ENCODE measurements at regions not wholly inside any gene's neighbourhood (a gene's known extent, or its start where the extent isn't known, plus 50 kb on each side); places are given as distances from the start of the nearest gene placed in this dataset.
A peak's percentile ranks its signal among the peaks of the same experiment; 100 is the strongest.

- no peak overlapping the region for H2BK20ac ChIP-seq (ENCODE audit: low read length)
- H2BK120ac ChIP-seq (replicated peaks; ENCODE audit: low read depth, low read length) = no peak overlapping the region
- H3K4me1 ChIP-seq (replicated peaks in 1 of 4; ENCODE audit: control insufficient read depth in 3 of 4, insufficient read depth in 4 of 4, low read length in 3 of 4) = no peaks in the 10 kb centered on the region; a peak in 1 of 7 replicates
- no peaks in the 10 kb centered on the region for H3K9me3 ChIP-seq (ENCODE audit: insufficient read depth in 2 of 2, low read depth in 1 of 2, low read length in 1 of 2)
- H3K79me2 ChIP-seq (ENCODE audit: control insufficient read depth in 1 of 2, insufficient read depth in 2 of 2, low read length in 2 of 2) = no peaks in the 10 kb centered on the region
- 84% methylated on average over 9 of the region's 9 CpGs; no CpG with 5 or more reads in 1 of the 2 experiments for WGBS, 2 experiments (ENCODE audit: extremely low coverage in 1 of 2, insufficient coverage in 1 of 2, insufficient read length in 1 of 2, insufficient replicate concordance in 2 of 2, low coverage in 1 of 2, low lambda C conversion rate in 2 of 2, missing lambda C conversion rate in 1 of 2)
- H3K9ac ChIP-seq (replicated peaks in 1 of 4; ENCODE audit: extremely low read depth in 1 of 4, low read depth in 3 of 4, low read length in 3 of 4) = no peak overlapping the region
- CTCF ChIA-PET (ENCODE audit: partially characterized antibody) = interaction anchor here (0.6 to 2.5 kb wide), 4 partner anchors 9 to 85 kb away, joined by 3 to 6 read pairs (median 3); no protein-coding TSS in a partner anchor
- no peak overlapping the region for H4K8ac ChIP-seq (ENCODE audit: extremely low read depth, insufficient read depth, low read length)
- H4K91ac ChIP-seq (replicated peaks; ENCODE audit: insufficient read length, low read length) = no peak overlapping the region
- H3K4me2 ChIP-seq (ENCODE audit: insufficient read depth in 1 of 2, low read depth in 2 of 2, low read length in 2 of 2) = no peak overlapping the region
- H2BK12ac ChIP-seq (ENCODE audit: low read depth, low read length) = 0 out of 2 replicates have a peak overlapping the region, but pooled peaks have one; percentile 17
- POLR2A ChIA-PET (ENCODE audit: partially characterized antibody) = interaction anchor here (0.8 kb wide), 1 partner anchor 10 kb away, joined by 3 read pairs; no protein-coding TSS in a partner anchor
- H3K14ac ChIP-seq (ENCODE audit: insufficient read length) = no peak overlapping the region
- FAIRE-seq = no peak
- H3K4ac ChIP-seq (replicated peaks; ENCODE audit: insufficient read length, low read depth, low read length) = no peak overlapping the region
- H2BK15ac ChIP-seq (ENCODE audit: low read length) = no peak overlapping the region
- no peak for TF ChIP-seq ASH2L (IDR thresholded peaks at IDR 0.05; ENCODE audit: low read length)
- TF ChIP-seq BACH1 (IDR thresholded peaks at IDR 0.05; ENCODE audit: low read length) = no peak
- TF ChIP-seq YY1 (IDR thresholded peaks at IDR 0.05; ENCODE audit: low read depth, low read length) = no peak
- TF ChIP-seq PHF8 (conservative IDR thresholded peaks at IDR 0.05; ENCODE audit: low read depth, low read length) = no peak
- no peak for TF ChIP-seq JUND (IDR thresholded peaks at IDR 0.05; ENCODE audit: low read length)
- no peak for TF ChIP-seq CHD2 (IDR thresholded peaks at IDR 0.05; ENCODE audit: low read length)
- no peaks in the 10 kb centered on the region for H3K36me3 ChIP-seq (ENCODE audit: control insufficient read depth in 2 of 4, insufficient read depth in 4 of 4, low read length in 3 of 4)
- no peaks in the 10 kb centered on the region for H3K79me1 ChIP-seq (ENCODE audit: low read depth, low read length)
- H3K56ac ChIP-seq (replicated peaks; ENCODE audit: insufficient read length, low read depth, low read length) = no peak overlapping the region
- H3K23ac ChIP-seq (ENCODE audit: insufficient read length) = no peak overlapping the region
- no peaks in the 10 kb centered on the region; a peak in 1 of 7 replicates for H3K27me3 ChIP-seq (replicated peaks in 1 of 4; ENCODE audit: control insufficient read depth in 3 of 4, extremely low read depth in 1 of 4, insufficient read depth in 3 of 4, low read length in 3 of 4)
- H3K4me3 ChIP-seq (ENCODE audit: extremely low read depth in 1 of 4, insufficient read depth in 2 of 4, low read depth in 3 of 4, low read length in 4 of 4) = no peak overlapping the region
- DNase-seq (ENCODE audit: low read depth in 1 of 2, low spot score in 2 of 2) = no peak
- H3K18ac ChIP-seq (ENCODE audit: extremely low read depth, low read length) = no peak overlapping the region
- H3K27ac ChIP-seq (ENCODE audit: low read depth, low read length) = no peak overlapping the region
- no peak overlapping the region for H2AK5ac ChIP-seq (ENCODE audit: low read depth, low read length)
- no peaks in the 10 kb centered on the region for H4K20me1 ChIP-seq (replicated peaks in 1 of 2; ENCODE audit: control insufficient read depth in 1 of 2, insufficient read depth in 2 of 2, low read length in 2 of 2)
- H3K23me2 ChIP-seq (ENCODE audit: low read depth, low read length) = no peaks in the 10 kb centered on the region
- H2BK5ac ChIP-seq (ENCODE audit: low read depth, low read length) = no peak overlapping the region
- H4K5ac ChIP-seq (ENCODE audit: insufficient read length, low read depth, low read length) = no peak overlapping the region
- no peak overlapping the region for H2AFZ ChIP-seq (ENCODE audit: low read length)
These were observed 199.1 kb upstream of the ZNF618 start for GRCh38 chr9:113677057-113677456.
